Tibial nerve (tissue), 4 donors: ENCODE measurements at regions not wholly inside any gene's neighbourhood (a gene's known extent, or its start where the extent isn't known, plus 50 kb on each side); places are given as distances from the start of the nearest gene placed in this dataset.
A peak's percentile ranks its signal among the peaks of the same experiment; 100 is the strongest.

Experiments
- DNase-seq, 2 donors: peaks; one replicate each; pipeline ENCODE4 v3.0.0-alpha.2; 2019; ENCODE audit warnings: low spot score in 2 of 2
- H3K27ac ChIP-seq, 4 donors: fragments of 200-600 bp; sonication (generic) in 3 of 4; one replicate each; pipeline ENCODE4 v1.5.1; 2017 to 2019; ENCODE audit warnings: mild to moderate bottlenecking in 1 of 4
- H3K27me3 ChIP-seq, 2 donors: fragments of 200-600 bp; sonication (generic) in 1 of 2; one replicate each; pipeline versions ENCODE4 v1.5.1 to v1.6.0; 2017 to 2019
- H3K36me3 ChIP-seq, 3 donors: fragments of 200-600 bp; sonication (generic); one replicate each; pipeline ENCODE4 v1.5.1; 2018 to 2019
- H3K4me1 ChIP-seq, 4 donors: fragments of 200-600 bp; sonication (generic) in 3 of 4; one replicate each; pipeline ENCODE4 v1.5.1; 2017 to 2019
- H3K4me3 ChIP-seq, 4 donors: fragments of 200-600 bp; sonication (generic) in 3 of 4; one replicate each; pipeline ENCODE4 v1.5.1; 2017 to 2019; ENCODE audit warnings: mild to moderate bottlenecking in 1 of 4, moderate library complexity in 1 of 4
- H3K9me3 ChIP-seq, 4 donors: fragments of 200-600 bp; sonication (generic) in 3 of 4; one replicate each; pipeline ENCODE4 v1.5.1; 2017 to 2019
- EP300 ChIP-seq, 2 donors: sonication (generic); formaldehyde crosslinking; IDR thresholded peaks; one replicate each; pipeline ENCODE4 v1.6.1; 2017; ENCODE audit warnings: antibody characterized with exemption in 2 of 2, mild to moderate bottlenecking in 1 of 2
- POLR2A ChIP-seq, 2 donors: fragments of 450-650 bp; IDR thresholded peaks; one replicate each; pipeline ENCODE4 v1.6.1; 2017; ENCODE audit warnings: antibody characterized with exemption in 2 of 2, mild to moderate bottlenecking in 2 of 2, moderate library complexity in 2 of 2
- WGBS, 2 donors: methylation state at CpG; one replicate each; pipeline ENCODE4 v1.1.5; 2018; 5-methylcytosine and 5-hydroxymethylcytosine counted together
- TF ChIP-seq, protein P1 (sequence below), 5 experiments: fragments of 200-600 bp in 3 of 5; fragments of 450-650 bp in 2 of 5; sonication (generic) in 3 of 5; IDR thresholded peaks; one replicate each; pipeline ENCODE4 v1.5.1; 2016 to 2019; ENCODE audit warnings: antibody characterized with exemption in 5 of 5, mild to moderate bottlenecking in 3 of 5, moderate library complexity in 2 of 5

DNA sequence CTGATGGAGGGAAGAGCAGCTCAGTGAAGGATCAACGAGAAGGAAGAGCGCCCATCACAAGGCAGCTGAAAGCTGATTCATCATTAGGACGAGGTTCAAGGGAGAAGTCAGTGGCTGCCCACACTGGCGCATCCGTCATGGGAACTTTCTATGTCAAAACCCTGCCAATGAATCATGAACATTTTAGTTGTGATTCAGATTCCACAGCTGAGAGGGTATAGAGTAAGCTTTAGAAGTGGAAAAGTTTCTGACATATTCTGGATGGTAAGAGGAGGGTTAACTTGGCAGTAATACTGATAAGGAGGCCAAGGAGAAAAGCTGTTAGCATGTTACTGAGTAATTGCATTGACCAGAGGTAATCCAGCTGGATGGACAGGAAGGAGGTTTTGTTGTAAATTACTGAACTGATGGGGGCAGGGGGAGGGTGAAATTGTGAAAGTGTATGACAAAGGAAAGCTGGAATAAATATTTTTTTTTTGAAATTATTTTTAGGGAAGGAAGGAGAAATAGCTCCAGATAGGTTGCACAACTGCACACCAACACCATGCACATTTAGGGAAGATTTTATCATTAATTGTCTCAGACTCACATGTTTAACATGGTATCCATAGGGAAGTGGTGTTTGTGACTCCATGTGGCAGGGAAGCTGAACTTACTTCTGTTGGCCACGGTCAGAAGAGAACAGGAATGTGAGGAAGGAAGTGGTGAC is 78.3 kb upstream of the NRP1 start:
- Histone ChIP-seq H3K4me1 (peaks cover 0 to 7% (median 0%) of the 10 kb centered on the region in 4 donors), H3K27me3 (no peaks in the 10 kb centered on the region), H3K36me3 (no peaks in the 10 kb centered on the region), H3K9me3 (no peaks in the 10 kb centered on the region), H3K27ac (no peak overlapping the region), H3K4me3 (no peak overlapping the region)
- TF ChIP-seq, protein P1, sequence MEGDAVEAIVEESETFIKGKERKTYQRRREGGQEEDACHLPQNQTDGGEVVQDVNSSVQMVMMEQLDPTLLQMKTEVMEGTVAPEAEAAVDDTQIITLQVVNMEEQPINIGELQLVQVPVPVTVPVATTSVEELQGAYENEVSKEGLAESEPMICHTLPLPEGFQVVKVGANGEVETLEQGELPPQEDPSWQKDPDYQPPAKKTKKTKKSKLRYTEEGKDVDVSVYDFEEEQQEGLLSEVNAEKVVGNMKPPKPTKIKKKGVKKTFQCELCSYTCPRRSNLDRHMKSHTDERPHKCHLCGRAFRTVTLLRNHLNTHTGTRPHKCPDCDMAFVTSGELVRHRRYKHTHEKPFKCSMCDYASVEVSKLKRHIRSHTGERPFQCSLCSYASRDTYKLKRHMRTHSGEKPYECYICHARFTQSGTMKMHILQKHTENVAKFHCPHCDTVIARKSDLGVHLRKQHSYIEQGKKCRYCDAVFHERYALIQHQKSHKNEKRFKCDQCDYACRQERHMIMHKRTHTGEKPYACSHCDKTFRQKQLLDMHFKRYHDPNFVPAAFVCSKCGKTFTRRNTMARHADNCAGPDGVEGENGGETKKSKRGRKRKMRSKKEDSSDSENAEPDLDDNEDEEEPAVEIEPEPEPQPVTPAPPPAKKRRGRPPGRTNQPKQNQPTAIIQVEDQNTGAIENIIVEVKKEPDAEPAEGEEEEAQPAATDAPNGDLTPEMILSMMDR (IDR thresholded peaks at IDR 0.05): no peak
- no peak for TF ChIP-seq POLR2A (IDR thresholded peaks at IDR 0.05)
- TF ChIP-seq EP300 (IDR thresholded peaks at IDR 0.05): peak in 1 of 2 donors; percentile 23
- no peak for DNase-seq
- WGBS, 2 donors: 60 to 77% methylated on average over 6 of the region's 6 CpGs

DNA sequence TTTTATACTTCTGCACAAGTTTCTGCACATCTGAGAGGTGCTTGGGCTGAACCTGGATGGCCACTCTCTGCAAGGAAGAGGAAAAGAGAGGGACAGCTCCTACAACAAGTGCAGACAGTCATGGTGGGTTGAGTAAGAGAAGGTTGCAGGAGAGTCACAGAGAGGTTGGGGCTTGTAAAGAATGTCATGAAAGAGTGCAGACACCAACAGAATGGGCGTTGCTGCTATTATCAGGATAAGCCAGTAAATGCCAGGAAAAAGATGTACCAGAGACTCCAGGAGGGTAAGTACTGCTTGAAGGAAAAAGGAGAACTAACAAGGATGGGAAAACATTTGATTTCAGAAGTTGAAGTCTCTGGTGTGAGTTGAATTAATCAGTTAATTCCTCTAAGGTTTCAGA is 77.8 kb upstream of the NRP1 start:
- TF ChIP-seq EP300 (IDR thresholded peaks at IDR 0.05) (no peak), POLR2A (IDR thresholded peaks at IDR 0.05) (no peak)
- TF ChIP-seq, protein P1 (IDR thresholded peaks at IDR 0.05): no peak
- H3K27me3 ChIP-seq: no peaks in the 10 kb centered on the region
- peaks cover 0 to 7% (median 0%) of the 10 kb centered on the region in 4 donors for H3K4me1 ChIP-seq
- no peak overlapping the region for H3K27ac ChIP-seq
- no peak for DNase-seq
- H3K4me3 ChIP-seq: no peak overlapping the region
- no peaks in the 10 kb centered on the region for H3K9me3 ChIP-seq
- WGBS, 2 donors: 78 to 82% methylated on average over 1 of the region's 1 CpG
- no peaks in the 10 kb centered on the region for H3K36me3 ChIP-seq

DNA sequence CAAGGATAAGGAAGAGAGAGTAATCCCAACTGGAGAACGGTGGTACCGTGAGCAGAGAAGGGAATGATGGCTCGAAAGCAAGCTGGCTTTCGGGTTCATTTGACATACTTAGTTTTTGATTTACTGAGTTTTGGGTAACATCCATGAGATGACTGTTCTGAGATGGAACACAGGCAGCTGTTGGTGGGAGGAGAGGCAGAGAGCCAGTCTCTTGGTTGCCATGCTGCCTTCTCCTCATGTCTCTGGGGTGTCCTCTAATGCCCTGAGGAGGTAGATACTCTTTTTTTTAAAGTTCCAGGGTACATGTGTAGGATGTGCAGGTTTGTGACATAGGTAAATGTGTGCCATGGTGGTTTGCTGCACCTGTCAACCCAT is 76.4 kb upstream of the NRP1 start:
- peaks cover 0 to 7% (median 0%) of the 10 kb centered on the region in 4 donors for H3K4me1 ChIP-seq
- TF ChIP-seq EP300 (IDR thresholded peaks at IDR 0.05) (no peak), POLR2A (IDR thresholded peaks at IDR 0.05) (no peak)
- TF ChIP-seq, protein P1 (IDR thresholded peaks at IDR 0.05): no peak
- H3K9me3 ChIP-seq: no peaks in the 10 kb centered on the region
- H3K4me3 ChIP-seq: no peak overlapping the region
- H3K27ac ChIP-seq: no peak overlapping the region
- no peaks in the 10 kb centered on the region for H3K36me3 ChIP-seq
- no peaks in the 10 kb centered on the region for H3K27me3 ChIP-seq
- 95% methylated on average over 4 of the region's 4 CpGs for WGBS, 2 donors
- no peak for DNase-seq

DNA sequence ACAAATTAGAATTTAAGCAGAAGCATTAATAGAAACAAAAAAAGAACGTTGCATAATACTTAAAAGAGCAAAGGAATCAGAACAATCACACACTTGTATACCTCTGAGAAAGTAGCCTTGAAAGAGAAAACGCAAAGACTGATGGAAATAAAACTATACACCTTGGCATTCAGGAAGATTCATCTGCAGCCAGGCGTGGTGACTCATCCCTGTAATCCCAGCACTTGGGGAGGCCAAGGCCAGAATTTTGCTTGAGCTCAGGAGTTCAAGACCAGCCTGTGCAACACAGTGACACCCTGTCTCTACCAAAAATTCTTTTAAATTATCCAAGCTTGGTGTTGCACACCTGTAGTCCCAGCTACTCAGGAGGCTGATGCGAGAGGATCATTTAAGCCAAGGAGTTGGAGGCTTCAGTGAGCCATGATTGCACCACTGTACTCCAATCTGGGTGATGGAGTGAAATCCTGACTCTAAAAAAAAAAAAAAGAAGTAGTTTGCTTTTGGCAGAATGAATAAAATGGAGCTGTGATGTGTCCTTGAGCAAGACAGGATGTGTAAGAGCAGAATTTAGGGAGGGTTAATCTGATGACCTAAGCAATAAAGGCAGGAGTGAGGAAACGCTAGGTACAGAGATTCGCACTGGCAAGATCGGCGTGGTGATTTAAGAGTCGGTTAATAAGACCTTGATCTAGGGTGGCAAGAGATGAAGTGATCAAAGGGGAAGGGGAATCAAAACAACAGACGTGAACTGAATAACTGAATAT is 75.8 kb upstream of the NRP1 start:
- 81 to 82% methylated on average over 10 of the region's 10 CpGs for WGBS, 2 donors
- Histone ChIP-seq H3K9me3 (no peaks in the 10 kb centered on the region), H3K27ac (no peak overlapping the region), H3K36me3 (no peaks in the 10 kb centered on the region), H3K27me3 (no peaks in the 10 kb centered on the region), H3K4me1 (peaks cover 0 to 7% (median 0%) of the 10 kb centered on the region in 4 donors), H3K4me3 (no peak overlapping the region)
- DNase-seq: no peak
- TF ChIP-seq EP300 (IDR thresholded peaks at IDR 0.05) (no peak), POLR2A (IDR thresholded peaks at IDR 0.05) (no peak)
- TF ChIP-seq, protein P1 (IDR thresholded peaks at IDR 0.05): no peak

DNA sequence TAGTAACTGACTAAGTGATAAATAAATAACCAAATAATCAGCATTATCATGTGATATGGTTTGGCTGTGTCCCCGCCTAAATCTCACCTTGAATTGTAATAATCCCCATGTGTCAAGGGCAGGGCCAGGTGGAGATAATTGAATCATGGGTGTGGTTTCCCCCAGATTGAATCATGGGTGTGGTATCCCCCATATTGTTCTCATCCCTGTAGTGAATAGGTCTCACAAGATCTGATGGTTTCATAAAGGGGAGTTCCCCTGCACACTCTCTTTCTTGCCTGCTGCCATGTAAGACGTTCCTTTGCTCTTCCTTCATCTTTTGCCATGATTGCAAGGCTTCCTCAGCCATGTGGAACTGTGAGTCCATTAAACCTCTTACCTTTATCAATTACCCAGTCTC is 72.1 kb upstream of the NRP1 start:
- no peaks in the 10 kb centered on the region for H3K27me3 ChIP-seq
- H3K4me1 ChIP-seq: no peaks in the 10 kb centered on the region
- no peak overlapping the region for H3K4me3 ChIP-seq
- no peaks in the 10 kb centered on the region for H3K36me3 ChIP-seq
- no peak overlapping the region for H3K27ac ChIP-seq
- TF ChIP-seq, protein P1 (IDR thresholded peaks at IDR 0.05): no peak
- TF ChIP-seq POLR2A (IDR thresholded peaks at IDR 0.05) (no peak), EP300 (IDR thresholded peaks at IDR 0.05) (no peak)
- no peaks in the 10 kb centered on the region for H3K9me3 ChIP-seq
- no peak for DNase-seq
- 88 to 92% methylated on average over 2 of the region's 2 CpGs for WGBS, 2 donors
